OCI-LY1 (cell line): ENCODE measurements at regions not wholly inside any gene's neighbourhood (a gene's known extent, or its start where the extent isn't known, plus 50 kb on each side); places are given as distances from the start of the nearest gene placed in this dataset.

Experiments
- H2AFZ ChIP-seq: fragments of 200-600 bp; sonication (generic), shearing (Covaris generic); 2 replicates; pipeline ENCODE4 v1.6.0; 2014; ENCODE audit warnings: antibody characterized with exemption, mild to moderate bottlenecking, low read length
- H3F3A ChIP-seq: fragments of 200-600 bp; sonication (generic), shearing (Covaris generic); 2 replicates; pipeline ENCODE4 v1.6.0; 2014; ENCODE audit warnings: mild to moderate bottlenecking, antibody characterized with exemption, low read length, moderate library complexity; ENCODE audit not compliant: insufficient read depth
- H3K27ac ChIP-seq: fragments of 200-600 bp; sonication (generic); 2 replicates; pipeline ENCODE4 v1.5.1; 2014; ENCODE audit warnings: low read length, mixed run types, mild to moderate bottlenecking, low read depth; ENCODE audit not compliant: poor library complexity, severe bottlenecking
- H3K27me3 ChIP-seq: fragments of 200-600 bp; sonication (generic); 2 replicates; pipeline ENCODE4 v1.6.0; 2014; ENCODE audit warnings: antibody characterized with exemption, mild to moderate bottlenecking, low read length, moderate library complexity; ENCODE audit not compliant: insufficient read depth
- H3K36me3 ChIP-seq: fragments of 200-600 bp; sonication (generic); 2 replicates; pipeline ENCODE4 v1.6.1; 2014; ENCODE audit warnings: mild to moderate bottlenecking, antibody characterized with exemption, low read length, moderate library complexity, mixed read lengths; ENCODE audit not compliant: insufficient read depth
- H3K4me1 ChIP-seq: fragments of 200-600 bp; sonication (generic); 2 replicates; pipeline ENCODE4 v1.5.1; 2014; ENCODE audit warnings: mild to moderate bottlenecking, low read length, moderate library complexity; ENCODE audit not compliant: insufficient read depth, severe bottlenecking
- H3K4me2 ChIP-seq: fragments of 200-600 bp; sonication (generic), shearing (Covaris generic); 2 replicates; pipeline ENCODE4 v1.6.1; 2014; ENCODE audit warnings: low read length
- H3K4me3 ChIP-seq: fragments of 200-600 bp; sonication (generic); 2 replicates; pipeline ENCODE4 v1.5.1; 2014; ENCODE audit warnings: low read length, low read depth, mild to moderate bottlenecking, mixed read lengths; ENCODE audit not compliant: poor library complexity, severe bottlenecking
- H3K79me2 ChIP-seq: fragments of 200-600 bp; shearing (Covaris generic); 2 replicates; pipeline ENCODE4 v1.6.1; 2016; ENCODE audit warnings: mixed run types, low read length, mixed read lengths; ENCODE audit not compliant: insufficient read depth
- H3K9ac ChIP-seq: fragments of 200-600 bp; sonication (generic), shearing (Covaris generic); 2 replicates; pipeline ENCODE4 v1.6.1; 2014; ENCODE audit warnings: mild to moderate bottlenecking, low read length, mixed read lengths
- H3K9me2 ChIP-seq: fragments of 200-600 bp; sonication (generic), shearing (Covaris generic); 2 replicates; pipeline ENCODE4 v1.6.1; 2014; ENCODE audit warnings: low read depth, mild to moderate bottlenecking, low read length, mixed read lengths
- H3K9me3 ChIP-seq: fragments of 200-600 bp; shearing (Covaris generic); 2 replicates; pipeline ENCODE4 v1.6.1; 2014; ENCODE audit warnings: low read length, mixed read lengths
- H4K20me1 ChIP-seq: fragments of 200-600 bp; sonication (generic), shearing (Covaris generic); 2 replicates; pipeline ENCODE4 v1.6.0; 2016; ENCODE audit warnings: mild to moderate bottlenecking, low read length; ENCODE audit not compliant: insufficient read depth
- EZH2 ChIP-seq: fragments of 200-600 bp; sonication (generic), shearing (Covaris generic); IDR thresholded peaks from 2 replicates; pipeline ENCODE4 v1.8.0; 2017; ENCODE audit warnings: borderline replicate concordance, mixed run types, mild to moderate bottlenecking, antibody characterized with exemption, low read length, moderate library complexity, mixed read lengths
- TF ChIP-seq, protein P1 (sequence below): fragments of 200-600 bp; sonication (generic), shearing (Covaris generic); IDR thresholded peaks from 2 replicates; pipeline ENCODE4 v1.5.1; 2017; ENCODE audit warnings: mild to moderate bottlenecking, antibody characterized with exemption, low read length, moderate library complexity, mixed read lengths

- no peaks in the 10 kb centered on the region for H3K79me2 ChIP-seq
- H3K4me3 ChIP-seq, result no peak overlapping the region
- no peaks in the 10 kb centered on the region; the same call in 1 of the 2 replicates for H3F3A ChIP-seq
- H4K20me1 ChIP-seq, result no peaks in the 10 kb centered on the region
- H3K4me2 ChIP-seq, result no peak overlapping the region
- H3K4me1 ChIP-seq, result no peaks in the 10 kb centered on the region
- H3K9me3 ChIP-seq, result no peaks in the 10 kb centered on the region
- H2AFZ ChIP-seq, result no peak overlapping the region
- no peak overlapping the region for H3K9ac ChIP-seq
- no peaks in the 10 kb centered on the region for H3K36me3 ChIP-seq
- H3K9me2 ChIP-seq, result no peaks in the 10 kb centered on the region
- no peaks in the 10 kb centered on the region for H3K27me3 ChIP-seq
- no peak for TF ChIP-seq EZH2
- TF ChIP-seq, protein P1, sequence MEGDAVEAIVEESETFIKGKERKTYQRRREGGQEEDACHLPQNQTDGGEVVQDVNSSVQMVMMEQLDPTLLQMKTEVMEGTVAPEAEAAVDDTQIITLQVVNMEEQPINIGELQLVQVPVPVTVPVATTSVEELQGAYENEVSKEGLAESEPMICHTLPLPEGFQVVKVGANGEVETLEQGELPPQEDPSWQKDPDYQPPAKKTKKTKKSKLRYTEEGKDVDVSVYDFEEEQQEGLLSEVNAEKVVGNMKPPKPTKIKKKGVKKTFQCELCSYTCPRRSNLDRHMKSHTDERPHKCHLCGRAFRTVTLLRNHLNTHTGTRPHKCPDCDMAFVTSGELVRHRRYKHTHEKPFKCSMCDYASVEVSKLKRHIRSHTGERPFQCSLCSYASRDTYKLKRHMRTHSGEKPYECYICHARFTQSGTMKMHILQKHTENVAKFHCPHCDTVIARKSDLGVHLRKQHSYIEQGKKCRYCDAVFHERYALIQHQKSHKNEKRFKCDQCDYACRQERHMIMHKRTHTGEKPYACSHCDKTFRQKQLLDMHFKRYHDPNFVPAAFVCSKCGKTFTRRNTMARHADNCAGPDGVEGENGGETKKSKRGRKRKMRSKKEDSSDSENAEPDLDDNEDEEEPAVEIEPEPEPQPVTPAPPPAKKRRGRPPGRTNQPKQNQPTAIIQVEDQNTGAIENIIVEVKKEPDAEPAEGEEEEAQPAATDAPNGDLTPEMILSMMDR, result no peak
- no peak overlapping the region for H3K27ac ChIP-seq
These were observed 124.9 kb upstream of the NPVF start for GRCh38 chr7:25353196-25353595.

GRCh38 chr7:25353732-25354131 lies 125.4 kb upstream of the NPVF start:
- Histone ChIP-seq H3K4me1 (no peaks in the 10 kb centered on the region), H4K20me1 (no peaks in the 10 kb centered on the region), H3K27me3 (no peaks in the 10 kb centered on the region), H3K36me3 (no peaks in the 10 kb centered on the region), H2AFZ (no peak overlapping the region), H3K27ac (no peak overlapping the region), H3K4me2 (no peak overlapping the region), H3K9me3 (no peaks in the 10 kb centered on the region), H3K9me2 (no peaks in the 10 kb centered on the region), H3K79me2 (no peaks in the 10 kb centered on the region), H3K4me3 (no peak overlapping the region), H3F3A (no peaks in the 10 kb centered on the region; the same call in 1 of the 2 replicates), H3K9ac (no peak overlapping the region)
- TF ChIP-seq, protein P1, result no peak
- no peak for TF ChIP-seq EZH2

GRCh38 chr7:25356534-25357151 lies 128.4 kb upstream of the NPVF start:
- no peak for TF ChIP-seq EZH2
- TF ChIP-seq, protein P1, result no peak
- no peak overlapping the region for H3K27ac ChIP-seq
- H2AFZ ChIP-seq, result no peak overlapping the region
- H4K20me1 ChIP-seq, result no peaks in the 10 kb centered on the region
- H3K4me1 ChIP-seq, result no peaks in the 10 kb centered on the region
- H3K9me2 ChIP-seq, result no peaks in the 10 kb centered on the region
- H3K4me3 ChIP-seq, result no peak overlapping the region
- no peaks in the 10 kb centered on the region for H3K27me3 ChIP-seq
- H3K79me2 ChIP-seq, result no peaks in the 10 kb centered on the region
- H3K9ac ChIP-seq, result no peak overlapping the region
- H3K4me2 ChIP-seq, result no peak overlapping the region
- H3K36me3 ChIP-seq, result no peaks in the 10 kb centered on the region
- no peaks in the 10 kb centered on the region for H3K9me3 ChIP-seq
- H3F3A ChIP-seq, result no peaks in the 10 kb centered on the region; the same call in 1 of the 2 replicates
